Stomach smooth muscle (tissue), 2 donors: ENCODE measurements at regions not wholly inside any gene's neighbourhood (a gene's known extent, or its start where the extent isn't known, plus 50 kb on each side); places are given as distances from the start of the nearest gene placed in this dataset.
A peak's percentile ranks its signal among the peaks of the same experiment; 100 is the strongest.
"Not testable (repeated sequence)": the region's sequence is repeated elsewhere in the genome, so short reads cannot be mapped to it uniquely, and the experiment has no call there.

Source experiments
- H3K27ac ChIP-seq: one replicate; pipeline ENCODE4 v1.7.0; 2013; ENCODE audit warnings: mild to moderate bottlenecking, low read length, inconsistent platforms
- H3K27me3 ChIP-seq, 2 donors: one replicate each; pipeline ENCODE4 v1.7.0; 2013; ENCODE audit warnings: low read length in 2 of 2; ENCODE audit not compliant: insufficient read depth in 2 of 2, control insufficient read depth in 1 of 2
- H3K36me3 ChIP-seq, 2 donors: one replicate each; pipeline ENCODE4 v1.7.0; 2013; ENCODE audit warnings: low read length in 2 of 2; ENCODE audit not compliant: control insufficient read depth in 2 of 2, insufficient read depth in 2 of 2
- H3K4me1 ChIP-seq: one replicate; pipeline ENCODE4 v1.7.0; 2013; ENCODE audit warnings: low read length; ENCODE audit not compliant: control insufficient read depth, insufficient read depth
- H3K4me3 ChIP-seq, 2 donors: one replicate each; pipeline ENCODE4 v1.7.0; 2013; ENCODE audit warnings: low read length in 2 of 2
- H3K9ac ChIP-seq, 2 donors: one replicate each; pipeline ENCODE4 v1.7.0; 2013; ENCODE audit warnings: low read length in 2 of 2, mild to moderate bottlenecking in 1 of 2
- H3K9me3 ChIP-seq, 2 donors: one replicate each; pipeline ENCODE4 v1.7.0; 2013; ENCODE audit warnings: low read length in 2 of 2; ENCODE audit not compliant: control insufficient read depth in 2 of 2
- donor health status: healthy.
- donor health status: Pancreatic carcinoma.

GRCh38 chr12:31887109-31887811, 72.0 kb upstream of the RESF1 start:
- Histone ChIP-seq H3K9me3 (no peaks in the 10 kb centered on the region), H3K27me3 (no peaks in the 10 kb centered on the region), H3K27ac (no peak overlapping the region), H3K36me3 (no peaks in the 10 kb centered on the region), H3K9ac (no peak overlapping the region), H3K4me1 (no peaks in the 10 kb centered on the region), H3K4me3 (no peak overlapping the region)

- not testable (repeated sequence) for H3K36me3 ChIP-seq, H3K9ac ChIP-seq, H3K9me3 ChIP-seq, H3K4me1 ChIP-seq, H3K27ac ChIP-seq, H3K4me3 ChIP-seq, H3K27me3 ChIP-seq
Measured at GRCh38 chr12:31882682-31883081, 76.5 kb upstream of the RESF1 start.

DNA sequence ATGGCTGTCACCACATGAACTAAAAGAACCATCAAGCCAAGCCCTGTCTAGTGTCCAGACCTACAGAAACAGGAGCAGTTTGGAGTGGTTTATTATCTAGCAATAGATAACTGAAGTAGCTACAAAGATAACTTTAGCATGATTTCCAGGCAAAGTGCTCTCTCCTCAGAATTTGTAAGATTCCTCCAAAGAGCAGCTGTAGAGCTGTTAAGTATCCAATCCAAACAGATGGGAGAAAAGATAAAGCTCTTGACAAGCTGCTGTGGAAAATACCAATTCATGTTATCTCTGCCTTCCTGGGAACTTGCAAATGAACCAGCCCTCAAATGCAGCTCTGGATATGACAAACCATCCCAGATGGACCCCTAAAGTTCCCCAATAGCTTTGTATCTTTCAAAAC, 78.9 kb upstream of the RESF1 start:
- H3K36me3 ChIP-seq: no peaks in the 10 kb centered on the region
- H3K9ac ChIP-seq: no peak overlapping the region
- H3K9me3 ChIP-seq: peaks cover 0 to 3% of the 10 kb centered on the region in 2 donors
- no peaks in the 10 kb centered on the region for H3K4me1 ChIP-seq
- no peak overlapping the region for H3K27ac ChIP-seq
- H3K4me3 ChIP-seq: no peak overlapping the region
- H3K27me3 ChIP-seq: no peaks in the 10 kb centered on the region

- no peak overlapping the region for H3K27ac ChIP-seq
- no peak overlapping the region for H3K4me3 ChIP-seq
Measured at GRCh38 chr12:31877884-31878283, 81.3 kb upstream of the RESF1 start.

DNA sequence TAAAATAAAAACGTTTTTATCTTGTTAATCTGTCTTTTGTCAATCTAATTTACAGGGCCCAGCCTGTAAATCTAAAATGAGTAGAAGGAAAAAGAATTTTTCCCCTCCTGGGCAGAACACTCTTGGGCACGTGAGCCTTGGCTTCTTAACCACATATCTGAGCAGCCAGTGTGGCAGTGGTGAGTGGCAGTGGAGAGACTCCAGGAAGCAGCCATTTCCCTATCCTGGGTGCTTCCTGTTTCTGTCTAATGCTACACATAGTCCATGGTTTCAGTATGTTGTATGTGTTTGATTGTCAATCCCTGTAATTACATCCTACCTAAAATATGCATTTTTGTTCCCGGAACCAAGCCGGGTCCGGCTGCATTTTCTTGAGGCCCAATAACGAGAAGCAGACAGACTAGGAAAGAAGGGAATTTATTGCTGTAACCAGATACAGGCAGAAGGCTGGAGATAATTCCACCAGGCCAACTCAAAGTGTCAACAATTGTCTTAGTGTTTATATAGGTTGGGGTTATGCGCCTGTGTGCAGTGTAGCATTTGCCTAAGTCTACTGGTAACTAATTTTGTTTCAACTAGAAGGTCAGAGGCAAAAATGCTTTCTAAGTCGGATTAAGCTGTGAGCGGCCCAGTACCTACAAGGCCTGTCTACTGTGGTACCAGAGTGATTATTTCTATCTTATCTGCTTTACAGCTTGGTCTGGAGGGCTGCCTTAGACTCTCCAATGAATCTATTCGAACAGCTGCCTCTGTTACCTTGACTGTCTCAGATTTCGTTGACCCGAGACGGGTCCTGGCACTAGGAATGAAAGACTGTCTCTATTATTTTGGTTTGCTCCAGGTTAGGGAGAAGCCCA, 82.4 kb upstream of the RESF1 start:
- Histone ChIP-seq H3K36me3 (no peaks in the 10 kb centered on the region), H3K27ac (no peak overlapping the region), H3K27me3 (no peaks in the 10 kb centered on the region), H3K9me3 (peaks cover 0 to 3% of the 10 kb centered on the region in 2 donors), H3K4me3 (peak overlapping the region in 1 of 2 donors; percentile 19), H3K9ac (no peak overlapping the region), H3K4me1 (no peaks in the 10 kb centered on the region)

More at GRCh38 chr12:31877884-31878283, 81.3 kb upstream of the RESF1 start:
- Histone ChIP-seq H3K4me1 (no peaks in the 10 kb centered on the region), H3K9ac (no peak overlapping the region), H3K9me3 (peaks cover 0 to 3% of the 10 kb centered on the region in 2 donors), H3K36me3 (no peaks in the 10 kb centered on the region), H3K27me3 (no peaks in the 10 kb centered on the region)

DNA sequence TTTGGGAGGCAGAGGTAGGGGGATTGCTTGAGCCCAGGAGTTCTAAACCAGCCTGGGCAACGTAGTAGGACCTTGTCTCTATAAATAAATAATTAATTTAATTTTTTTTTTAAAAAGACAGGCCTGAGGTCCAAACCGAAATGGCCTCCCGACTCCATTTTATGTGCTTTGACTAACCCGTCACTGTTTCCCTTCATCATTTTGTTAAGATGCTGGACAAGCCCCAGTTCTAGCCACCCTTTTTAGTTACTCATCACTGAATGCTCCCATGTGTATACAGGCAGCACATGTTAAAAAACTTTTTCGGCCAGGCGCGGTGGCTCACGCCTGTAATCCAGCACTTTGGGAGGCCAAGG, 83.6 kb upstream of the RESF1 start:
- no peak overlapping the region for H3K27ac ChIP-seq

GRCh38 chr12:31874961-31875608, 84.1 kb upstream of the RESF1 start:
- Histone ChIP-seq H3K9me3 (peaks cover 0 to under 1% of the 10 kb centered on the region in 2 donors), H3K36me3 (no peaks in the 10 kb centered on the region), H3K27ac (no peak overlapping the region), H3K4me3 (no peak overlapping the region), H3K4me1 (no peaks in the 10 kb centered on the region), H3K9ac (no peak overlapping the region), H3K27me3 (no peaks in the 10 kb centered on the region)

More for the DNA sequence above, 83.6 kb upstream of the RESF1 start:
- no peaks in the 10 kb centered on the region for H3K27me3 ChIP-seq
- H3K36me3 ChIP-seq: no peaks in the 10 kb centered on the region
- no peak overlapping the region for H3K4me3 ChIP-seq
- H3K9me3 ChIP-seq: peaks cover 0 to 3% of the 10 kb centered on the region in 2 donors
- no peak overlapping the region for H3K9ac ChIP-seq
- no peaks in the 10 kb centered on the region for H3K4me1 ChIP-seq

DNA sequence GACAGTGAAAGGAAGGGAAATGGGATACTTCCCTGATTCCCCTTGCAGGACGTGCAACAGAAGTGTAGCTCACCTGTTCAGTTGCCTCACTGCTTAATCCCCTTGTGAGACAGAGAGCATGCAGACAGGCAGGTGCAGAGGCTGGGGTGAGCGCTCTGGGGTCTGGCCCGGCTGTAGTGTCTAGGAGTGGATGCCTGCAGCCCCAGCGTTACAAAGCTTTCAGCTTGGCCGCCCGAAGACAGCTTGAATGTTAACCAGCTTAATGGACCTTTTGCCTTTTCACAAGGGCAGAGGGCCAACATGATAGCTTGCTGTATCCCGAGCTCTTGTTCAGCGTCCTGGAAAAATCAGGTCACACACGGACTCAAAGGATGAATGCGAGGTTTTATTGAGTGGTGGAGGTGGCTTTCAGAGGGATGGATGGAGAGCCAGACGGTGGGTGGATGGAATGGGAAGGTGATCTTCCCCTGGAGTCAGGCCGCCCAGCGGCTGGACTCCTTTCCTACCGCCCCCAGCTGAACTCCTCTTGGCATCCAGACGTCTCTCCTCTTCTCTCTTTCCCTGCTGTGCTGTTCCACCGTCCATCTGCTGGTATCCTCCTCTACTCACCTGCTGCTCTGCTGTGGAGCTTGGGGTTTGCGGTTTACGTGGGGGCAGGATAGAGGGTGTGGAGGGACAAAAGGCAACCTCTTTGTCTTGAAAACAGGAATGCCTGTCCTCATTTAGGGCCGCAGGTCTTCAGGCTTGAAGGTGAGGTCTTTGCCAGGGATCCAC, 86.2 kb upstream of the RESF1 start:
- Histone ChIP-seq H3K4me3 (no peak overlapping the region), H3K4me1 (no peaks in the 10 kb centered on the region), H3K27me3 (no peaks in the 10 kb centered on the region), H3K36me3 (no peaks in the 10 kb centered on the region), H3K9me3 (no peaks in the 10 kb centered on the region), H3K27ac (no peak overlapping the region), H3K9ac (no peak overlapping the region)

GRCh38 chr12:31869972-31870371, 89.2 kb upstream of the RESF1 start:
- no peaks in the 10 kb centered on the region for H3K36me3 ChIP-seq
- H3K27me3 ChIP-seq: no peaks in the 10 kb centered on the region
- no peaks in the 10 kb centered on the region for H3K9me3 ChIP-seq
- H3K4me3 ChIP-seq: no peak overlapping the region
- no peak overlapping the region for H3K9ac ChIP-seq
- H3K4me1 ChIP-seq: no peaks in the 10 kb centered on the region
- no peak overlapping the region for H3K27ac ChIP-seq

GRCh38 chr12:31868965-31869364, 90.2 kb upstream of the RESF1 start:
- Histone ChIP-seq H3K27me3 (no peaks in the 10 kb centered on the region), H3K9ac (no peak overlapping the region), H3K36me3 (no peaks in the 10 kb centered on the region), H3K27ac (no peak overlapping the region), H3K4me1 (no peaks in the 10 kb centered on the region), H3K9me3 (no peaks in the 10 kb centered on the region), H3K4me3 (no peak overlapping the region)
